ENCODE measurements at regions not wholly inside any gene's neighbourhood (a gene's known extent, or its start where the extent isn't known, plus 50 kb on each side); places are given as distances from the start of the nearest gene placed in this dataset.

GRCh38 chr13:36533806-36534205 lies 101.5 kb downstream of the CCNA1 start:
- ChIA-PET CTCF (interaction anchor here (0.7 to 1.7 kb wide), 2 partner anchors 9 to 56 kb away, joined by 3 to 5 read pairs; no protein-coding TSS in a partner anchor), POLR2A (interaction anchor here (1.3 kb wide), 1 partner anchor 9 kb away, joined by 7 read pairs; no protein-coding TSS in a partner anchor)
- peak; percentile 85 for DNase-seq (ENCODE audit: unreplicated experiment)
- peaks cover 23% of the 10 kb centered on the region for H3K4me1 Mint-ChIP-seq (ENCODE audit: insufficient read depth, unreplicated experiment)
- no TSS peak for BruUV-seq (replicated peaks)
- TF ChIP-seq CTCF (IDR thresholded peaks at IDR 0.05; ENCODE audit: unreplicated experiment), result no peak
- H3K36me3 Mint-ChIP-seq (ENCODE audit: insufficient read depth, unreplicated experiment), result no peaks in the 10 kb centered on the region
- intact Hi-C loops (cut with micrococcal nuclease), result no loop called here
- H3K27ac Mint-ChIP-seq (ENCODE audit: low read depth, unreplicated experiment), result no peak overlapping the region
- H3K9me3 Mint-ChIP-seq (ENCODE audit: unreplicated experiment), result peaks cover 6% of the 10 kb centered on the region
- H3K4me3 Mint-ChIP-seq (ENCODE audit: unreplicated experiment), result no peak overlapping the region
- no peaks in the 10 kb centered on the region for H3K27me3 Mint-ChIP-seq (ENCODE audit: insufficient read depth, unreplicated experiment)

- intact Hi-C loops (cut with micrococcal nuclease), result no loop called here
- peaks cover 8% of the 10 kb centered on the region for H3K9me3 Mint-ChIP-seq (ENCODE audit: unreplicated experiment)
- ChIA-PET POLR2A (interaction anchor here (0.6 kb wide), 1 partner anchor 57 kb away, joined by 3 read pairs; no protein-coding TSS in a partner anchor), CTCF (interaction anchor here (0.9 kb wide), 1 partner anchor 200 kb away, joined by 3 read pairs; no protein-coding TSS in a partner anchor)
- no peak for TF ChIP-seq CTCF (IDR thresholded peaks at IDR 0.05; ENCODE audit: unreplicated experiment)
- no peak overlapping the region for H3K4me3 Mint-ChIP-seq (ENCODE audit: unreplicated experiment)
- no TSS peak for BruUV-seq (replicated peaks)
- H3K4me1 Mint-ChIP-seq (ENCODE audit: insufficient read depth, unreplicated experiment), result peaks cover 15% of the 10 kb centered on the region
- no peaks in the 10 kb centered on the region for H3K27me3 Mint-ChIP-seq (ENCODE audit: insufficient read depth, unreplicated experiment)
- no peak for DNase-seq (ENCODE audit: unreplicated experiment)
- no peak overlapping the region for H3K27ac Mint-ChIP-seq (ENCODE audit: low read depth, unreplicated experiment)
- H3K36me3 Mint-ChIP-seq (ENCODE audit: insufficient read depth, unreplicated experiment), result no peaks in the 10 kb centered on the region
Measured at GRCh38 chr13:36536546-36536945, 104.3 kb downstream of the CCNA1 start.

GRCh38 chr13:36543671-36544070 lies 111.4 kb downstream of the CCNA1 start:
- BruUV-seq (replicated peaks), result no TSS peak
- Mint-ChIP-seq H3K27me3 (ENCODE audit: insufficient read depth, unreplicated experiment) (no peaks in the 10 kb centered on the region), H3K4me3 (ENCODE audit: unreplicated experiment) (no peak overlapping the region), H3K36me3 (ENCODE audit: insufficient read depth, unreplicated experiment) (no peaks in the 10 kb centered on the region), H3K9me3 (ENCODE audit: unreplicated experiment) (peaks cover 4% of the 10 kb centered on the region), H3K4me1 (ENCODE audit: insufficient read depth, unreplicated experiment) (no peaks in the 10 kb centered on the region), H3K27ac (ENCODE audit: low read depth, unreplicated experiment) (no peak overlapping the region)
- no peak for DNase-seq (ENCODE audit: unreplicated experiment)
- intact Hi-C loops (cut with micrococcal nuclease), result no loop called here
- ChIA-PET POLR2A (interaction anchor here (1.9 kb wide), 1 partner anchor 10 kb away, joined by 7 read pairs; no protein-coding TSS in a partner anchor), CTCF (interaction anchor here (0.9 kb wide), 1 partner anchor 17 kb away, joined by 4 read pairs; no protein-coding TSS in a partner anchor)
- TF ChIP-seq CTCF (IDR thresholded peaks at IDR 0.05; ENCODE audit: unreplicated experiment), result no peak

GRCh38 chr13:36548129-36548528 lies 115.8 kb downstream of the CCNA1 start:
- H3K9me3 Mint-ChIP-seq (ENCODE audit: unreplicated experiment), result no peaks in the 10 kb centered on the region
- CTCF ChIA-PET, result no interaction called here
- H3K4me1 Mint-ChIP-seq (ENCODE audit: insufficient read depth, unreplicated experiment), result no peaks in the 10 kb centered on the region
- no peak overlapping the region for H3K4me3 Mint-ChIP-seq (ENCODE audit: unreplicated experiment)
- H3K36me3 Mint-ChIP-seq (ENCODE audit: insufficient read depth, unreplicated experiment), result no peaks in the 10 kb centered on the region
- POLR2A ChIA-PET, result no interaction called here
- no peak overlapping the region for H3K27ac Mint-ChIP-seq (ENCODE audit: low read depth, unreplicated experiment)
- no TSS peak for BruUV-seq (replicated peaks)
- H3K27me3 Mint-ChIP-seq (ENCODE audit: insufficient read depth, unreplicated experiment), result no peaks in the 10 kb centered on the region
- TF ChIP-seq CTCF (IDR thresholded peaks at IDR 0.05; ENCODE audit: unreplicated experiment), result no peak
- intact Hi-C loops (cut with micrococcal nuclease), result no loop called here
- DNase-seq (ENCODE audit: unreplicated experiment), result no peak
